Caco-2 (cell line): ENCODE measurements at regions not wholly inside any gene's neighbourhood (a gene's known extent, or its start where the extent isn't known, plus 50 kb on each side); places are given as distances from the start of the nearest gene placed in this dataset.

Experiments
- BruUV-seq: library from RNA; stranded (reverse); fragments of 400-500 nt; replicated peaks from 2 replicates; lab custom pipeline; 2021; lab: Mats Ljungman, UMichigan
- CTCF ChIA-PET: fragments of 300-600 bp; sonication (Branson Sonifier 250); formaldehyde crosslinking; loops from one replicate; lab custom pipeline; 2022; ENCODE audit warnings: antibody characterized with exemption; lab: Charles Lee
- POLR2A ChIA-PET: fragments of 300-600 bp; sonication (Branson Sonifier 250); formaldehyde crosslinking; loops from one replicate; lab custom pipeline; 2022; ENCODE audit warnings: antibody characterized with exemption; lab: Charles Lee
- DNase-seq, 2 experiments: peaks; one replicate each; pipeline versions ENCODE4 v3.0.0 to v3.0.0-alpha.2; 2020 to 2022
- H3K27me3 ChIP-seq: replicated peaks from 2 replicates; pipeline ENCODE4 v1.6.0; 2011; ENCODE audit warnings: low read length; ENCODE audit not compliant: control insufficient read depth, insufficient read depth
- H3K36me3 ChIP-seq: 2 replicates; pipeline ENCODE4 v1.5.1; 2011; ENCODE audit warnings: low read length; ENCODE audit not compliant: control insufficient read depth, insufficient read depth
- H3K4me1 ChIP-seq: fragments of 250-450 bp; sonication (Bioruptor Pico); 2 replicates; pipeline ENCODE4 v1.5.1; 2020; ENCODE audit warnings: mild to moderate bottlenecking
- H3K4me3 ChIP-seq: 2 replicates; pipeline ENCODE4 v1.5.1; 2011; ENCODE audit warnings: low read depth, mild to moderate bottlenecking, control low read depth, low read length
- H3K9me3 ChIP-seq: fragments of 250-450 bp; sonication (Bioruptor Pico); 2 replicates; pipeline ENCODE4 v1.5.1; 2020; ENCODE audit warnings: mild to moderate bottlenecking, moderate library complexity
- H3K27ac Mint-ChIP-seq: one replicate; pipeline ENCODE4 v1.8.0; 2022; ENCODE audit warnings: mixed read lengths; ENCODE audit not compliant: unreplicated experiment
- H3K27me3 Mint-ChIP-seq: one replicate; pipeline ENCODE4 v1.8.0; 2022; ENCODE audit warnings: mixed read lengths; ENCODE audit not compliant: insufficient read depth, unreplicated experiment
- H3K36me3 Mint-ChIP-seq: one replicate; pipeline ENCODE4 v1.8.0; 2022; ENCODE audit warnings: mild to moderate bottlenecking, mixed read lengths; ENCODE audit not compliant: insufficient read depth, unreplicated experiment
- H3K4me1 Mint-ChIP-seq: one replicate; pipeline ENCODE4 v1.8.0; 2022; ENCODE audit warnings: low read depth, mixed read lengths; ENCODE audit not compliant: unreplicated experiment
- H3K4me3 Mint-ChIP-seq: one replicate; pipeline ENCODE4 v1.8.0; 2022; ENCODE audit warnings: mild to moderate bottlenecking, moderate library complexity, mixed read lengths; ENCODE audit not compliant: unreplicated experiment
- H3K9me3 Mint-ChIP-seq: one replicate; pipeline ENCODE4 v1.8.0; 2022; ENCODE audit warnings: mixed read lengths; ENCODE audit not compliant: unreplicated experiment
- CTCF ChIP-seq, 2 experiments: fragments of 200-600 bp in 1 of 2; IDR thresholded peaks; 1 replicate in 1 of 2; 2 replicates in 1 of 2; pipeline versions ENCODE4 v1.5.1 to v1.8.0; 2011 to 2022; ENCODE audit warnings: antibody characterized with exemption in 1 of 2, control low read depth in 1 of 2, inconsistent platforms in 1 of 2, low read depth in 1 of 2, low read length in 1 of 2, mild to moderate bottlenecking in 1 of 2, moderate library complexity in 1 of 2; ENCODE audit not compliant: insufficient read depth in 1 of 2, severe bottlenecking in 1 of 2, unreplicated experiment in 1 of 2
- intact Hi-C: fragments of 100-400 bp; cut with micrococcal nuclease; formaldehyde crosslinking; loops from one replicate; pipeline ENCODE4 v1.10.0; 2022; ENCODE audit not compliant: unreplicated experiment

- no peaks in the 10 kb centered on the region for H3K9me3 Mint-ChIP-seq
- no peak for TF ChIP-seq CTCF (IDR thresholded peaks at IDR 0.05; ENCODE audit: insufficient read depth in 1 of 2, low read depth in 1 of 2, low read length in 1 of 2, severe bottlenecking in 1 of 2, unreplicated experiment in 1 of 2)
- no peak overlapping the region for H3K27ac Mint-ChIP-seq
- POLR2A ChIA-PET: no interaction called here
- peaks cover 9% of the 10 kb centered on the region for H3K4me1 Mint-ChIP-seq
- H3K4me3 Mint-ChIP-seq: no peak overlapping the region
- peaks cover 7% of the 10 kb centered on the region for H3K27me3 Mint-ChIP-seq
- CTCF ChIA-PET: no interaction called here
- BruUV-seq: no TSS peak
- DNase-seq: no peak
- H3K9me3 ChIP-seq: no peaks in the 10 kb centered on the region
- intact Hi-C loops: no loop called here
- H3K27me3 ChIP-seq: no peaks in the 10 kb centered on the region
- no peak overlapping the region for H3K4me3 ChIP-seq
- peaks cover 12% of the 10 kb centered on the region for H3K4me1 ChIP-seq
- no peaks in the 10 kb centered on the region for H3K36me3 Mint-ChIP-seq
- H3K36me3 ChIP-seq: no peaks in the 10 kb centered on the region
These were observed 80.9 kb downstream of the ADAMTS15 start for GRCh38 chr11:130529366-130529765.

- Histone ChIP-seq H3K9me3 (no peaks in the 10 kb centered on the region), H3K27me3 (no peaks in the 10 kb centered on the region), H3K4me1 (peaks cover 12% of the 10 kb centered on the region), H3K4me3 (no peak overlapping the region), H3K36me3 (no peaks in the 10 kb centered on the region)
- Mint-ChIP-seq H3K4me1 (peaks cover 9% of the 10 kb centered on the region), H3K9me3 (no peaks in the 10 kb centered on the region), H3K27me3 (peaks cover 16% of the 10 kb centered on the region), H3K27ac (no peak overlapping the region), H3K36me3 (no peaks in the 10 kb centered on the region), H3K4me3 (no peak overlapping the region)
- ChIA-PET CTCF (no interaction called here), POLR2A (no interaction called here)
- no TSS peak for BruUV-seq
- intact Hi-C loops: no loop called here
- no peak for DNase-seq
- TF ChIP-seq CTCF (IDR thresholded peaks at IDR 0.05; ENCODE audit: insufficient read depth in 1 of 2, low read depth in 1 of 2, low read length in 1 of 2, severe bottlenecking in 1 of 2, unreplicated experiment in 1 of 2): no peak
These were observed 82.6 kb downstream of the ADAMTS15 start for GRCh38 chr11:130531061-130531460.

DNA sequence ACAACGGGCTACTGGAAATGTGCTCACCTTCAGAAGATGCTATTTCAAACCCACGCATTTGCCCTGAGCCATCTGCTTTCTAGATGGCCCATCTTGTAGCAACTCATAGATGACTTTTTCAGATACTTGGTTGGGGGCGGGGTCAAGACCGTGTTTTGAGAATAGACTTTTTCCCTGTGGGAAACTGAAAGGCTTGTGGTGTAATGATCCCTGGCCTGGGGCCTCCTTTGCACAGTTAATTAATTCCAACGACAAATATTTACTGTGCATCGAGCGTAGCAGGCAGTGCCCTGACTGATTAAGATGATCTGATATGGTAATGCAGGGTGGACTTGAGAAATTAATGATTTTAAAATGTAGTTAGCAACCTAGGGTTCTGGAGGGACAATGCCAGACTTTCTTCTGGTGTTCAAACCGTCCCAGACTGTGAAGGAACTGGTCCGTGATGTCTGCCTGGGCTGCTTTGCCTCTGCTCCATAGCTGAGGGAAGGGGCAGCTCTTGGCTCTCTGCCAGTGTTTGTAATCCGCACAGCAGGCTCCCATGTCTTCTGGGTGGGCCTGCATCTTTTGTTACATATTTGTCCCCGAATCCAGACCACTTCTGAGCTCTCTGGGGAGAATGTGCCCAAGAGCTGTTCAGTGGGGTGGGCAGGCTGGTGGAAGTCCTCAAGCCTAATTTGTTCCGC, 84.8 kb downstream of the ADAMTS15 start:
- intact Hi-C loops: no loop called here
- Mint-ChIP-seq H3K36me3 (no peaks in the 10 kb centered on the region), H3K9me3 (no peaks in the 10 kb centered on the region), H3K4me3 (no peak overlapping the region), H3K4me1 (no peaks in the 10 kb centered on the region), H3K27ac (no peak overlapping the region), H3K27me3 (peaks cover 17% of the 10 kb centered on the region)
- no peaks in the 10 kb centered on the region for H3K9me3 ChIP-seq
- ChIA-PET POLR2A (no interaction called here), CTCF (no interaction called here)
- no peak for TF ChIP-seq CTCF (IDR thresholded peaks at IDR 0.05; ENCODE audit: insufficient read depth in 1 of 2, low read depth in 1 of 2, low read length in 1 of 2, severe bottlenecking in 1 of 2, unreplicated experiment in 1 of 2)
- no TSS peak for BruUV-seq
- H3K4me1 ChIP-seq: peaks cover under 1% of the 10 kb centered on the region; the same call in 1 of the 2 replicates
- H3K4me3 ChIP-seq: no peak overlapping the region
- H3K27me3 ChIP-seq: no peaks in the 10 kb centered on the region
- no peak for DNase-seq
- H3K36me3 ChIP-seq: no peaks in the 10 kb centered on the region
